Right cardiac atrium (tissue), 5 donors: ENCODE measurements at regions not wholly inside any gene's neighbourhood (a gene's known extent, or its start where the extent isn't known, plus 50 kb on each side); places are given as distances from the start of the nearest gene placed in this dataset.
"Not testable (repeated sequence)": the region's sequence is repeated elsewhere in the genome, so short reads cannot be mapped to it uniquely, and the experiment has no call there.

Experiments
- ATAC-seq, 2 donors: fragments of 200-7000 bp; cut with Tn5 transposase; one replicate each; pipeline versions ENCODE4 v1.8.0 to v1.9.1; 2020; ENCODE audit warnings: moderate library complexity in 2 of 2, mild to moderate bottlenecking in 1 of 2
- DNase-seq, 3 donors: peaks; one replicate each; pipeline ENCODE4 v3.0.0-alpha.2; 2020
- H3K27ac ChIP-seq: one replicate; pipeline ENCODE4 v1.5.1; 2013; ENCODE audit warnings: mild to moderate bottlenecking, low read length, control low read depth, moderate library complexity
- H3K27me3 ChIP-seq: one replicate; pipeline ENCODE4 v1.6.1; 2013; ENCODE audit not compliant: control insufficient read depth, insufficient read depth
- H3K4me1 ChIP-seq: one replicate; pipeline ENCODE4 v1.6.1; 2013; ENCODE audit warnings: low read length; ENCODE audit not compliant: control insufficient read depth, insufficient read depth
- H3K4me3 ChIP-seq: one replicate; pipeline ENCODE4 v1.5.1; 2013; ENCODE audit warnings: low read length, control low read depth
- H3K9me3 ChIP-seq: one replicate; pipeline ENCODE4 v1.6.1; 2013; ENCODE audit warnings: low read length; ENCODE audit not compliant: control insufficient read depth
- whole genome bisulfite sequencing: extraction: QIAGEN DNeasy Blood & Tissue Kit; methylation state at CpG from one replicate; pipeline ENCODE4 v1.1.7; 2013; 5-methylcytosine and 5-hydroxymethylcytosine counted together
- intact Hi-C, 4 donors: fragments of 100-400 bp; cut with DNase I; formaldehyde crosslinking; loops; one replicate each; pipeline versions ENCODE4 v1.11.0 to v1.14.0; 2022 to 2023
- donor health status: healthy with polysubstance abuse.
- donor health status: DM: no; HTN: yes; CAD: no.
- donor health status: DM: no; HTN: no; CAD: no.
- donor health status: DM: no; HTN: yes; CAD: no; lungs with severe emphysema.
- donor health status: DM: yes; HTN: yes; CAD: no.

GRCh38 chr14:71165121-71166031 is 258.1 kb downstream of the PCNX1 start:
- ATAC-seq (peak; percentile 53 to 54), DNase-seq (peak in 1 of 3 donors; percentile 52)
- Histone ChIP-seq H3K27me3 (no peaks in the 10 kb centered on the region), H3K4me3 (no peak overlapping the region), H3K9me3 (no peaks in the 10 kb centered on the region), H3K27ac (no peak overlapping the region), H3K4me1 (no peaks in the 10 kb centered on the region)
- WGBS: 37% methylated on average over 15 of the region's 15 CpGs
- intact Hi-C loops: no loop called here

GRCh38 chr14:71166180-71166837 is 259.1 kb downstream of the PCNX1 start:
- ATAC-seq: peak; percentile 31 to 55
- no peak for DNase-seq
- WGBS: 56% methylated on average over 3 of the region's 3 CpGs
- no peaks in the 10 kb centered on the region for H3K4me1 ChIP-seq
- H3K4me3 ChIP-seq: no peak overlapping the region
- no peaks in the 10 kb centered on the region for H3K9me3 ChIP-seq
- H3K27ac ChIP-seq: no peak overlapping the region
- no peaks in the 10 kb centered on the region for H3K27me3 ChIP-seq
- intact Hi-C loops: no loop called here

- H3K4me1 ChIP-seq, H3K27me3 ChIP-seq, H3K9me3 ChIP-seq, ATAC-seq, H3K27ac ChIP-seq, DNase-seq, H3K4me3 ChIP-seq, intact Hi-C loops: not testable (repeated sequence)
- WGBS: 94% methylated on average over 47 of the region's 48 CpGs
Observed at GRCh38 chr14:71167325-71167950, 260.2 kb downstream of the PCNX1 start.

- H3K4me3 ChIP-seq, DNase-seq, H3K9me3 ChIP-seq, H3K27me3 ChIP-seq, H3K4me1 ChIP-seq, ATAC-seq, H3K27ac ChIP-seq, intact Hi-C loops: not testable (repeated sequence)
- 64% methylated on average over 14 of the region's 14 CpGs for WGBS
Observed at GRCh38 chr14:71168161-71168560, 260.9 kb downstream of the PCNX1 start.

- Histone ChIP-seq H3K27me3 (no peaks in the 10 kb centered on the region), H3K9me3 (no peaks in the 10 kb centered on the region), H3K4me3 (no peak overlapping the region), H3K27ac (no peak overlapping the region), H3K4me1 (no peaks in the 10 kb centered on the region)
- 88% methylated on average over 17 of the region's 17 CpGs for WGBS
- DNase-seq (no peak), ATAC-seq (no peak)
- intact Hi-C loops: no loop called here
Observed at GRCh38 chr14:71168564-71169427, 261.5 kb downstream of the PCNX1 start.

GRCh38 chr14:71169861-71170260 is 262.6 kb downstream of the PCNX1 start:
- H3K27ac ChIP-seq: no peak overlapping the region
- no peak overlapping the region for H3K4me3 ChIP-seq
- ATAC-seq (no peak), DNase-seq (no peak)
- WGBS: 85% methylated on average over 5 of the region's 5 CpGs
- H3K4me1 ChIP-seq: no peaks in the 10 kb centered on the region
- no peaks in the 10 kb centered on the region for H3K27me3 ChIP-seq
- H3K9me3 ChIP-seq: no peaks in the 10 kb centered on the region
- intact Hi-C loops: no loop called here

GRCh38 chr14:71175491-71175890 is 268.2 kb downstream of the PCNX1 start:
- no peak for DNase-seq
- Histone ChIP-seq H3K27me3 (no peaks in the 10 kb centered on the region), H3K27ac (no peak overlapping the region), H3K4me3 (no peak overlapping the region), H3K4me1 (no peaks in the 10 kb centered on the region), H3K9me3 (no peaks in the 10 kb centered on the region)
- 96% methylated on average over 3 of the region's 3 CpGs for WGBS
- no peak for ATAC-seq
- intact Hi-C loops: no loop called here

- no peak for DNase-seq
Observed at GRCh38 chr14:71179066-71179465, 271.8 kb downstream of the PCNX1 start.

GRCh38 chr14:71180397-71180796 is 273.1 kb downstream of the PCNX1 start:
- no peak for DNase-seq
- intact Hi-C loops: no loop called here
- ATAC-seq: no peak
- H3K4me3 ChIP-seq: no peak overlapping the region
- WGBS: 61% methylated on average over 5 of the region's 5 CpGs
- H3K27me3 ChIP-seq: no peaks in the 10 kb centered on the region
- H3K27ac ChIP-seq: no peak overlapping the region
- no peaks in the 10 kb centered on the region for H3K9me3 ChIP-seq
- no peaks in the 10 kb centered on the region for H3K4me1 ChIP-seq

More at GRCh38 chr14:71179066-71179465, 271.8 kb downstream of the PCNX1 start:
- intact Hi-C loops: no loop called here
- no peak overlapping the region for H3K27ac ChIP-seq
- H3K4me3 ChIP-seq: no peak overlapping the region
- WGBS: 92% methylated on average over 5 of the region's 5 CpGs
- no peak for ATAC-seq
- no peaks in the 10 kb centered on the region for H3K9me3 ChIP-seq
- H3K27me3 ChIP-seq: no peaks in the 10 kb centered on the region
- no peaks in the 10 kb centered on the region for H3K4me1 ChIP-seq

GRCh38 chr14:71181215-71182003 is 274.1 kb downstream of the PCNX1 start:
- Histone ChIP-seq H3K4me1 (no peaks in the 10 kb centered on the region), H3K9me3 (no peaks in the 10 kb centered on the region), H3K27me3 (no peaks in the 10 kb centered on the region), H3K27ac (no peak overlapping the region), H3K4me3 (no peak overlapping the region)
- 91% methylated on average over 23 of the region's 23 CpGs for WGBS
- intact Hi-C loops: no loop called here
- no peak for ATAC-seq
- no peak for DNase-seq
